A549 (cell line): ENCODE measurements at regions not wholly inside any gene's neighbourhood (a gene's known extent, or its start where the extent isn't known, plus 50 kb on each side); places are given as distances from the start of the nearest gene placed in this dataset.

Experiments
- ATAC-seq, 2 experiments: fragments of 200-7000 bp in 1 of 2; fragments of >200 bp in 1 of 2; cut with Nextera tagmentation in 1 of 2; cut with Tn5 transposase in 1 of 2; 3 replicates each; pipeline versions ENCODE4 v1.8.0 to v1.9.1; 2018 to 2020; ENCODE audit warnings: mild to moderate bottlenecking in 1 of 2, moderate library complexity in 1 of 2
- CTCF ChIA-PET: fragments of 300-600 bp; sonication (Branson Sonifier 250); formaldehyde crosslinking; extraction: SDS; loops from one replicate; lab custom pipeline; 2021; ENCODE audit warnings: antibody characterized with exemption, inconsistent platforms; lab: Yijun Ruan, JAX
- POLR2A ChIA-PET: fragments of 350-600 bp; formaldehyde crosslinking; extraction: SDS; loops from one replicate; lab custom pipeline; 2021; ENCODE audit warnings: antibody characterized with exemption, inconsistent platforms; lab: Yijun Ruan, JAX
- DNase-seq, 2 experiments: peaks; one replicate each; pipeline versions ENCODE4 v3.0.0 to v3.0.0-alpha.2; 2011 to 2016; ENCODE audit warnings: low read depth in 1 of 2, low spot score in 1 of 2
- FAIRE-seq: peaks from 2 replicates; lab custom pipeline; 2011; peaks lifted over from hg19 to GRCh38; lab: Jason Lieb, UNC
- H3K27ac ChIP-seq, 2 experiments: fragments of >200 bp; sonication (Bioruptor Twin); formaldehyde crosslinking; 3 replicates each; pipeline ENCODE4 v1.5.1; 2016 to 2017
- H3K4me1 ChIP-seq: fragments of >200 bp; sonication (Bioruptor Twin); formaldehyde crosslinking; 3 replicates; pipeline ENCODE4 v1.6.1; 2016
- H3K4me2 ChIP-seq: fragments of >200 bp; sonication (Bioruptor Twin); formaldehyde crosslinking; 3 replicates; pipeline ENCODE4 v1.6.1; 2016
- H3K4me3 ChIP-seq: fragments of >200 bp; sonication (Bioruptor Twin); formaldehyde crosslinking; 3 replicates; pipeline ENCODE4 v1.5.1; 2016
- H3K9me3 ChIP-seq: fragments of >200 bp; sonication (Bioruptor Twin); formaldehyde crosslinking; 3 replicates; pipeline ENCODE4 v1.6.1; 2016
- BCL3 ChIP-seq: fragments of >200 bp; sonication (Bioruptor Twin); formaldehyde crosslinking; IDR thresholded peaks from 3 replicates; pipeline ENCODE4 v1.6.1; 2016
- CBX8 ChIP-seq: fragments of 200-600 bp; sonication (generic); IDR thresholded peaks from 2 replicates; pipeline ENCODE4 v1.6.1; 2016
- CHD4 ChIP-seq: fragments of 200-600 bp; sonication (generic); IDR thresholded peaks from 2 replicates; pipeline ENCODE4 v1.6.1; 2016; ENCODE audit warnings: antibody characterized with exemption, mild to moderate bottlenecking, borderline replicate concordance
- CTCF ChIP-seq: fragments of >200 bp; sonication (Bioruptor Twin); formaldehyde crosslinking; IDR thresholded peaks from 3 replicates; pipeline ENCODE4 v1.5.1; 2016
- FOSB ChIP-seq: fragments of 250-450 bp; sonication (Bioruptor Pico); IDR thresholded peaks from 2 replicates; pipeline ENCODE4 v1.5.0; 2020; ENCODE audit warnings: mild to moderate bottlenecking, moderate library complexity
- GATA3 ChIP-seq: IDR thresholded peaks from 2 replicates; pipeline ENCODE4 v1.6.1; 2012; ENCODE audit warnings: borderline replicate concordance
- HES2 ChIP-seq: fragments of >200 bp; sonication (Bioruptor Twin); formaldehyde crosslinking; IDR thresholded peaks from 2 replicates; pipeline ENCODE4 v1.6.1; 2016
- HOXA7 ChIP-seq: fragments of 250-450 bp; sonication (Bioruptor Pico); IDR thresholded peaks from 2 replicates; pipeline ENCODE4 v1.5.0; 2020; ENCODE audit warnings: mild to moderate bottlenecking, moderate library complexity
- JUN ChIP-seq, 2 experiments: fragments of >200 bp; sonication (Bioruptor Twin); formaldehyde crosslinking; IDR thresholded peaks; 2 replicates in 1 of 2; 3 replicates in 1 of 2; pipeline ENCODE4 v1.6.1; 2016 to 2017
- JUNB ChIP-seq: fragments of >200 bp; sonication (Bioruptor Twin); formaldehyde crosslinking; IDR thresholded peaks from 2 replicates; pipeline ENCODE4 v1.6.1; 2016
- MAX ChIP-seq: IDR thresholded peaks from 2 replicates; pipeline ENCODE4 v1.6.1; 2012
- MAZ ChIP-seq: fragments of 150-350 bp; IDR thresholded peaks from 2 replicates; pipeline ENCODE4 v1.6.1; 2014; ENCODE audit warnings: antibody characterized with exemption, low read depth, low read length, borderline replicate concordance
- MYC ChIP-seq: IDR thresholded peaks from 2 replicates; pipeline ENCODE4 v1.6.1; 2012; ENCODE audit warnings: mild to moderate bottlenecking, inconsistent platforms, low read length, improper control_type of control experiment, borderline replicate concordance
- NFE2L2 ChIP-seq: fragments of 150-350 bp; conservative IDR thresholded peaks from 2 replicates; pipeline ENCODE4 v1.6.1; 2014; ENCODE audit warnings: low read length
- PBX3 ChIP-seq: IDR thresholded peaks from 2 replicates; pipeline ENCODE4 v1.6.1; 2012
- PHF8 ChIP-seq: fragments of 200-600 bp; sonication (generic); IDR thresholded peaks from 2 replicates; pipeline ENCODE4 v1.6.1; 2016; ENCODE audit warnings: low read depth, mild to moderate bottlenecking, antibody characterized with exemption, moderate library complexity, borderline replicate concordance
- RARB ChIP-seq: fragments of 250-450 bp; sonication (Bioruptor Pico); IDR thresholded peaks from 2 replicates; pipeline ENCODE4 v1.8.0; 2021; ENCODE audit warnings: mild to moderate bottlenecking, moderate library complexity
- RCOR1 ChIP-seq: fragments of 150-350 bp; IDR thresholded peaks from 2 replicates; pipeline ENCODE4 v1.6.1; 2014; ENCODE audit warnings: antibody characterized with exemption, low read length, low read depth
- RFX5 ChIP-seq: fragments of 450-650 bp; IDR thresholded peaks from 2 replicates; pipeline ENCODE4 v1.7.1; 2014; ENCODE audit warnings: antibody characterized with exemption, mild to moderate bottlenecking, moderate library complexity
- SMC3 ChIP-seq: fragments of >200 bp; sonication (Bioruptor Twin); formaldehyde crosslinking; IDR thresholded peaks from 3 replicates; pipeline ENCODE4 v1.6.1; 2018; ENCODE audit warnings: inconsistent platforms
- TFCP2L1 ChIP-seq: fragments of 250-450 bp; sonication (Bioruptor Pico); IDR thresholded peaks from 2 replicates; pipeline ENCODE4 v1.5.0; 2021; ENCODE audit warnings: mild to moderate bottlenecking
- TP53 ChIP-seq: fragments of 250-450 bp; sonication (Bioruptor Pico); IDR thresholded peaks from 2 replicates; pipeline ENCODE4 v1.5.0; 2021; ENCODE audit warnings: mild to moderate bottlenecking, moderate library complexity
- USF2 ChIP-seq: fragments of 450-650 bp; IDR thresholded peaks from 2 replicates; pipeline ENCODE4 v1.6.1; 2014; ENCODE audit warnings: antibody characterized with exemption
- ZNF302 ChIP-seq: fragments of 250-450 bp; sonication (Bioruptor Pico); IDR thresholded peaks from 2 replicates; pipeline ENCODE4 v1.9.0; 2021; ENCODE audit warnings: inconsistent platforms, mild to moderate bottlenecking, moderate library complexity
- ZSCAN20 ChIP-seq: fragments of 250-450 bp; sonication (Bioruptor Pico); IDR thresholded peaks from 2 replicates; pipeline ENCODE4 v1.8.0; 2022; ENCODE audit warnings: mild to moderate bottlenecking, moderate library complexity
- WGBS: methylation state at CpG from one replicate; pipeline ENCODE4 v1.1.6; 2017; ENCODE audit errors: missing lambda C conversion rate; 5-methylcytosine and 5-hydroxymethylcytosine counted together

- TF ChIP-seq MYC (no peak), RFX5 (no peak), RCOR1 (no peak), NFE2L2 (no peak), CBX8 (no peak), BCL3 (no peak), TFCP2L1 (CRISPR knock-in tag) (no peak), MAX (no peak), JUN (IDR thresholded peaks at IDR 0.05) (no peak), USF2 (no peak), HOXA7 (no peak), CHD4 (no peak), PHF8 (no peak)
- 2% methylated on average over 6 of the region's 6 CpGs for WGBS
These were observed 65.6 kb downstream of the FOXI2 start for GRCh38 chr10:127802531-127803095.

GRCh38 chr10:127804696-127805095, 67.7 kb downstream of the FOXI2 start:
- 9% methylated on average over 8 of the region's 8 CpGs for WGBS
- FAIRE-seq: no peak

More at GRCh38 chr10:127802531-127803095, 65.6 kb downstream of the FOXI2 start:
- no peak for FAIRE-seq
- ChIA-PET POLR2A (no interaction called here), CTCF (interaction anchor here (0.8 kb wide), 1 partner anchor 199 kb away, joined by 3 read pairs; no protein-coding TSS in a partner anchor)
- no peak for ATAC-seq
- DNase-seq: no peak
- no peaks in the 10 kb centered on the region for H3K9me3 ChIP-seq
- H3K4me2 ChIP-seq: no peak overlapping the region
- no peak overlapping the region for H3K4me3 ChIP-seq
- no peak overlapping the region for H3K27ac ChIP-seq
- no peaks in the 10 kb centered on the region for H3K4me1 ChIP-seq

More at GRCh38 chr10:127804696-127805095, 67.7 kb downstream of the FOXI2 start:
- H3K9me3 ChIP-seq: no peaks in the 10 kb centered on the region
- no peaks in the 10 kb centered on the region for H3K4me1 ChIP-seq
- CTCF ChIA-PET: interaction anchor here (0.8 to 1.2 kb wide), 4 partner anchors 8 to 89 kb away, joined by 3 to 4 read pairs (median 3); no protein-coding TSS in a partner anchor
- H3K27ac ChIP-seq: no peak overlapping the region
- no peak overlapping the region for H3K4me3 ChIP-seq
- no peak for DNase-seq
- TF ChIP-seq FOSB (CRISPR knock-in tag) (no peak), CTCF (no peak), HOXA7 (no peak), MAZ (no peak), RARB (CRISPR knock-in tag) (no peak), SMC3 (no peak), RCOR1 (no peak), HES2 (no peak), MYC (no peak), PBX3 (no peak), NFE2L2 (no peak), JUNB (no peak), GATA3 (no peak), BCL3 (no peak), ZSCAN20 (CRISPR knock-in tag) (no peak), ZNF302 (CRISPR knock-in tag) (no peak), TP53 (CRISPR knock-in tag) (no peak)
- TF ChIP-seq, all 56 proteins: peak for 0
- no peak for ATAC-seq
- no peak overlapping the region for H3K4me2 ChIP-seq
- POLR2A ChIA-PET: no interaction called here
